EH (cell line): ENCODE measurements at regions not wholly inside any gene's neighbourhood (a gene's known extent, or its start where the extent isn't known, plus 50 kb on each side); places are given as distances from the start of the nearest gene placed in this dataset.
A peak's percentile ranks its signal among the peaks of the same experiment; 100 is the strongest.
"Not testable (repeated sequence)": the region's sequence is repeated elsewhere in the genome, so short reads cannot be mapped to it uniquely, and the experiment has no call there.

Source experiments
- DNase-seq: peaks from one replicate; pipeline ENCODE4 v3.0.0-alpha.2; 2015; ENCODE audit warnings: low read depth

DNA sequence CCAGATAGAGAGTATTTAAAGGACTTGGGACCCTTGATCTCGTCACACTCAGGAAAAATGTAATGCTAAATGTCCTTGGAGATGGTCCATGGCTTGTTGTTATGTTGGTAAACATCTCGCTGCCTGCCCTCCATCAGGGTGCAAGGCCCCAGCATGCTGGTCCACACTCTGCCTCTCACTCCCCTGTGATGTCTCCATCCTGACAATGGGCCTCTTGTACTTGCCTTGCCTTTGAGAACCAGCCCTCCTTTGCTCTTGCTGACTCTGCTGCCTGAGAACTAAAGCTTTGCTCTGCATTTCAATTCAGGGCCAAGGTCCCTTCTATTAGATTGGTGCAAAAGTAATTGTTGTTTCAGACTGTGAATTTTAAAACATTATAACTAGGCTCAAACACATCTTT is 131.0 kb upstream of the LMNTD1 start:
- no peak for DNase-seq

DNA sequence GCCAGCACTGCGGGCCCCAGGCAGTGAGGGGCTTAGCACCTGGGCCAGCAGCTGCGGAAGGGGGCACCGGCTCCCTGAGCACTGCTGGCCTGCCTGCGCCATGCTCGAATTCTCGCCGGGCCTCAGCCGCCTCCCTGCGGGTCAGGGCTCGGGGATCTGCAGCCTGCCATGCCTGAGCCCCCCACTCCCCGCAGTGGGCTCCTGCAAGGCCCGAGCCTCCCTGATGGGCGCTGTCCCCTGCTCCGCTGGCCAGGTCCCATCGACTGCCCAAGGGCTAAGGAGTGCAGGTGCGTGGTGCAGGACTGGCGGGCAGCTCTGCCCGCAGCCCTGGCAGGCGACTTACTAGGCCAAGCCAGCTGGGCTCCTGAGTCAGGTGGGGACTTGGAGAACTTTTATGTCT is 133.3 kb upstream of the LMNTD1 start:
- DNase-seq: no peak

DNA sequence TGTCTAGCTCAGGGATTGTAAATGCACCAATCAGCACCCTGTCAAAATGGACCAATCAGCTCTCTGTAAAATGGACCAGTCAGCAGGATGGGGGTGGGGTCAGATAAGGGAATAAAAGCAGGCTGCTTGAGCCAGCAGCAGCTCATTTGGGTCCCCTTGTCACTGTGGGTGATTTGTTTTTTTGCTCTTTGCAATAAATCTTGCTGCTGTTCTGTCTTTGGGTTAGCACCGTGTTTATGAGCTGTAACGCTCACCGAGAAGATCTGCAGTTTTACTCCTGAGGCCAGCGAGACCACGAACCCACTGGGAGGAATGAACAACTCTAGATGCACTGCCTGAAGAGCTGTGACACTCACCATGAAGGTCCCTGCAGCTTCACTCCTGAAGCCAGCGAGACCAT is 134.1 kb upstream of the LMNTD1 start:
- DNase-seq: no peak

DNA sequence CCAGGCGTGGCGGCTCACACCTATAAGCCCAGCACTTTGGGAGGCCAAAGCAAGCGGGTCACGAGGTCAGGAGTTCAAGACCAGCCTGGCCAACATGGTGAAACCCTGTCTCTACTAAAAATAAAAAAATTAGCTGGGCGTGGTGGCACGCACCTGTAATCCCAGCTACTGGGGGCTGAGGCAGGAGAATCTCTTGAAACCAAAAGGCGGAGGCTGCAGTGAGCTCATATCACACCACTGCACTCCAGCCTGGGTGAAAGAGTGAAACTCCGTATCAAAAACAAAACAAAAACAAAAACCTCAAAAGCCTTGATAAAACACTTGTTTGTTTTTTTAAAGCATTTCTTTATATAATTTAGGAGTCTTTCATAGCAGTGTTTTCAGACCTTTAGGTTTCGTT is 135.8 kb upstream of the LMNTD1 start:
- DNase-seq: not testable (repeated sequence)

DNA sequence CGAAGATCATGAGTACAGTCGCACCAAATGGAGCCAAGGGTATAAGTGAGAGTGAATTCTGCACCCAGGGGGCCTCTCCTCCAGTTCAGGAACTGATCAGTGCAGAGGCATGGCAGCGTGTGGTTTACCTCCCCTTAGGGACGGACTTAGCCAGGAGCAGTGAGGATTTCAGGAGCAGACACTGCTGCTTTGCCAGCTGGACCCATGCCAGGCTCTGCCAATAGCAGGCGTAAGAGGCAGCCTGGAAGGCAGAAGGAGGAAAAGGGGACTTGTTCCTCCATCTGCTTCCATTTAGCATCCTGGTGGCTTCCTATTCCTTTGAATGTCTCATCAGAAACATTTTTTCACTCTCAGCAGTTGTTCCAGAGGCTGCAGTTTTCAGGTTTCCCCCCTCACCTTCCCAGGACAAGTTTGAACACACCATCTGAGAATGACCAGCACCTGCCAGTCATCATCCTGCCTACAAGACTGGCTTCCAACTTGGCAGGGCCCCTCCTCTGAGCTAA is 137.0 kb upstream of the LMNTD1 start:
- DNase-seq: peak; percentile 54

DNA sequence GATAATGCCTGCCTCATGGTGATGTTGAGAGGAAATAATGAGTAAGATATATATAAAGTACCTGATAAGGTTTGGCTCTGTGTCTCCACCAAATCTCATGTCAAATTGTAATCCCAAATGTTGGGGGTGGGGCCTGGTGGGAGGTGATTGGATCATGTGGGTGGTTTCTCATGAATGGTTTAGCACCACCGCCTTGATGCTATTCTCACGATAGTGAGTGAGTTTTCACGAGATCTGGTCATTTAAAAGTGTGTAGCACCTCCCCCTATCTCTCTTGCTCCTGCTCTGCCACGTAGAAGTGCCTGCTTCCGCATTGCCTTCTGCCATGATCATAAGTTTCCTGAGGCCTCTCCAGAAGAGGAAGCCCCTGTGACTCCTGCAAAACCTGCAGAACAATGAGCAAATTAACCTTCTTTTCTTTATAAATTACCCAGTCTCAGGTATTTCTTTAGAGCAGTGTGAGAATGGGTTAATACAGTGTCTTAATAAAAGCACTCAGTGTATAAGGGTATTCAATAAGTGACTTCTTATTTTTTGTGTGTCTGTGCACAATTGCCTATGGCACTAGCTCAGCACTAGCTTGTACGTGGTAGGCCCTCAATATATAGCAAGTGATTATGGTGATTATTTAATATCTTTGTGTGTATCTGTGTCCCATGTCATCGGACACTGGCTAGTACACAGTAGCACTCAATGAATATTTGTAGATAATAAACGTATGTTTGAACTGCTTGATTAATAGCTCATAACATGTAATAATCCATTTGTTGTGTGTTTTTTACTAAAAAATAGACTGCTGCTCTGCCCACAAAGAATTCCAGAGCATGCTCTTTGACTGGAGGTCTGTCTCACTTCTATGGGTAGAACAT is 138.1 kb upstream of the LMNTD1 start:
- DNase-seq: no peak

DNA sequence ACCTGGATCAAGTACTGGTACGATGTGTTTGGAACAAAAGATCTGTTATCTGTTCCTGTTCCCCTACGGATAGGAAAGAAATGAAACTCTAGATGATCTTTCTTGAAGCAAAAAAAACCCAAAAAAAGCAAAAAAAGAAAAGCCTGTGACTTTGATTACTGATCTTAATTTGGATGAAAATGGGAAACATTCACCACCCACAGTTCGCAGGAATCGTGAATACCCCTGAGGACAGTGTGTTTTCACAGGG is 138.7 kb upstream of the LMNTD1 start:
- no peak for DNase-seq

DNA sequence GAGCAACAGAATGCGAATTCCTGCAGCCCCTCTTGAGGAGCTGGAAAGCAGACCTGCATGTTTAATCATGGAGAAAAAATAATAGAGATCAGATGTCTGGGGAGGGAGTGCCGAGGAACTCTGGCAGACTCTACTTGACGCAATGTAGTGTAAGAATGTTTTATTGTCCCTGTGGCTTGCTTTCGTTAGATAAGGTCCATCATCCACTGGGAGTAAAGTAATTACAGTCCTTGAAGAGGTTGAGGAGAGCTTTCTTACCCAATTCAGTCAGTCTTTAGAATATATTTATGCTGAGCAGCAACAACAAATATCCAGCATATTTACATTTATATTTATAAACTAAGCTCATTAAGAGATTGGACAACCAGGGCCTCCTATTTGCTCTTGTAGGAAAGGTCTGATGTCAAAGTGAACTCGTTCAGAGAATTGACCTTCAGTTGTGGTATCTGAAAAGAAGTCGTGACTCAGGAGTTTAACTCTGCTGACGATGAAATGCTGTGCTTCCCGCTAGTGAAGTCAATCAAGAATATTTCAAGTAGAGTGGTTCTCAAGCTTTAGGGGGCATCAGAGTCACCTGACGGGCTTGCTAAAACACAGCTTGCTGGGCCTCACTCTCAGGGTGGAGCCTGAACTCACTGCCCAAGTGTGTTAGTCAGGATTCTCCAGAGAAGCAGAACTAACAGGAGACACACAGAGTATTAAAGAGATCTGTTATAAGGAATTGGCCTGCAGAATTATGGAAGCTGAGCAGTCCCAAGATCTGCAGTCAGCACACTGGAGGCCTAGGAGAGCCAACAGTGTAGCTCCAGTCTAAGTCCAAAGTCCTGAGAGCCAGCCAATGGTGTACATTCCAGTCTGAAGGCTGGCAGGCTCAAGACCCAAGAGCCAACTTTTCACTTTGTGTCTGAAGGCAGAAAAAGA is 139.3 kb upstream of the LMNTD1 start:
- DNase-seq: peak; percentile 77

DNA sequence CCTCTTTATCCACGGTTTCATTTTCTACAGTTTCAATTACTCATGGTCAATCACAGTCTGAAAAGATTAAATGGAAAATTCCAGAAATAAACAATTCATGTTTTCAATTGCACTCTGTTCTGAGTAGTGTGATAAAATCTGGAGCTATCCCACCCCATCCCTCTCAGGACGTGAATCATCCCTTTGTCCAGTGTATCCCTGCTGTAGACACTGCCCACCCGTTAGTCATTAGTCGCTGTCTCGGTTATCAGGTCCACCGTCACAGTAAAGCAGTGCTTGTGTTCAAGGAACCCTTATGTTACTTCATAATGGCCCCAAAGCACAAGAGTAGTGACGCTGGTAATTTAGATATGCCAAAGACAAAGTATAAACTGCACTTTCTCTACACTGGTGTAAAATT is 141.0 kb upstream of the LMNTD1 start:
- DNase-seq: peak; percentile 95

DNA sequence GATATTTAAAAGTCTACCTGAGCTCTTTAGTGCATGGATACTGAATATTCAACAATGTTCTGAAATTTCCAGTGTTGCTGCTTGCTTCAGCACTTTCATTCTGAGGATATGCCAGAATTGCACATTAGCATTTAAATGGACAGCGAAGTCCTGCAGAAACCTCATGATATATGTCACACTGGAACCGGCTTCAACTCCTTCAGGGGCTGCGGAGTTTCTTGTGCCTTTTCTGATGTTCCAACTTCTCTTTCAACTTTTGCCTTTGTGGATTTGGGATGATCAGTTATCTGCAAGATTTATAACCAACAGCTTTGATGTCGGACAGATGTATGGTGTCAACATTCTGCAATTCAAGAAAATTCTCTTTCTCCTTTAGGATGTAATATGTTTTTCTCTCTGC is 142.5 kb upstream of the LMNTD1 start:
- DNase-seq: no peak

DNA sequence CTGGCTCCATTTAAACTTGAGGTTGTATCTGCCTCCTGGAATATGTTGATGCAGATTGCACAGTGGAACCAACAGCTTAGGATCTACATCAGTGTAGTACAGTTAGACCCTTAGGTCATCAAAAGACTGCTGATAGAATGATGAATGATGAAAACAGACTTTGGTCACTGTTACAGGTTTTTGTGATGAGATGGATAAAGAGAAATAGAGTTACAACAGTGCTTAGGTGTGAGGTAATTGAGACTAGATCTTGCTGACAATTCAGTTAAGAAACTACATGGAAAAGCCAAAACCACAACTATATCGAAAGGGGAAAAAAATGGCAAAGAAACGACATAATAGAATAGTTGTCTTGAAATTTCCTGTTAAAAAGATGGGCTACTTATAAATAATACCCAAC is 145.7 kb upstream of the LMNTD1 start:
- no peak for DNase-seq

DNA sequence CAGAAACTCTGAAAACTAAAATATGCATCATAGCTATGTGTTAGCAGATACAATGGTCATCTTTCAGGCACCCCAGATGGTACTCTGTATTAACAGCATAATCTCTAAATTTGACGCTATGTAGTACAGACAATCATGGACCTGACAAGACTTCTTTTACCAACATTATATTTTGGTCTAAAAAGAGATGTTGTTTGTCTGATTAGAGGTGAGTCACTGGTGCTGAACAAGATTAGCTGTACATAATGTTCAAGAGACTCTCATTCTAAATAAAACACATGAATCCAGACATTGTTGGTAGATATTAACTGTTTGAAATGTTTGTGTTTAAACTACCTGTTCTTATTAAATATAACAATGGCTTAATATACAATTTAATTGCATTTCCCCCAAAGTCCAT is 146.4 kb upstream of the LMNTD1 start:
- DNase-seq: no peak

DNA sequence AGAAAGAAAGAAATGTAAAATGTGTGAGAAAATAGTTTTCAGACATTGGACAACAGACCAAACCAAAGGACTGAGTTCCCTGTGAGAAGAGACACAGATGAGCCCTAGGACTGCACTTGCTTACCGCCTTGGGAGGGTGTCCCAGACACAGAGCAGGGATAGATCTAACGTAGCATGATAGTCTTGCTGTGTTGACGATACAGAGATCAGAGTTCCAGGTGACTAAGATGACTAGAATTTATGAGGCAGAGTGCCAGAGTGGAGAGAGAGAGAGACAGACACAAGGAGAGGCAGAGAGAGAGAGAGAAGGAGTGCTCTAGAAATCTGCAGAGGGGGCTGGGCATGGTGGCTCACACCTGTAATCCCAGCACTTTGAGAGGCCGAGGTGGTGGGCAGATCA is 148.2 kb upstream of the LMNTD1 start:
- peak; percentile 75 for DNase-seq

DNA sequence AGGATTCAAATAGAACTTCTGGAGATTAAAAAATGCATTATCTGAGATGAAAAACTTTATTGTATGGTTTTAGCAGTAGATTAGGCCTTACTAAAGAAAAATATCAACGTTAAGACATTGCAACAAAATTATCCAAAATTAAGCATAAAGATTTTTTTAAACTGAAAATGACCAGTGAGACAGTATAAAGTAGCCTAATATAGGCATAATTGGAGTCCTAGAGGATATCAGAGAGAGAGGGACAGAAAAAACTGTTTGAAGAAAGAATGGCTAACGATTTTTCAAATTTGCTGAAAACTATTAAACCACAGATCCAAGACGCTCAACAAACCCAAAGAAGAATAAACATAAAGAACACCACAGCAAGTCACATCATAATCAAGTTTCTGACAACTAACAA is 149.5 kb upstream of the LMNTD1 start:
- DNase-seq: no peak

DNA sequence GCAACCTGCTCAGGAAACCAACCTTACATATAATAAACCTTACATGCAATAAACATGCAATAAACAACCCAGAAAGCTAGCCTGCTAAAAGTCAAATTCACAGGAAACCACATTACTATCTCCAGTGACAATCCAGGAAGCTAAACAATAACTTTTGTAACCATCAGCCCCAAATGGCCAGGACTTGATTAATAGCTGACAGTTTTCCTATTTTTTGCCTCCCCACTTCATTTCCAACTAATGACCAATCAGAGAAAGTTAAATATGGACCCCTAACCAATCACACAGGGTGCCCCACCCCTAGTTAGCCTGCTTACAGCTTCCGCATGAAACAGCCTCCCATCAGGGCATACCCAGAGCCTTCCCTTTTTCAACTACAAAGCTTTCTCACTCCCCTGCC is 152.2 kb upstream of the LMNTD1 start:
- no peak for DNase-seq

DNA sequence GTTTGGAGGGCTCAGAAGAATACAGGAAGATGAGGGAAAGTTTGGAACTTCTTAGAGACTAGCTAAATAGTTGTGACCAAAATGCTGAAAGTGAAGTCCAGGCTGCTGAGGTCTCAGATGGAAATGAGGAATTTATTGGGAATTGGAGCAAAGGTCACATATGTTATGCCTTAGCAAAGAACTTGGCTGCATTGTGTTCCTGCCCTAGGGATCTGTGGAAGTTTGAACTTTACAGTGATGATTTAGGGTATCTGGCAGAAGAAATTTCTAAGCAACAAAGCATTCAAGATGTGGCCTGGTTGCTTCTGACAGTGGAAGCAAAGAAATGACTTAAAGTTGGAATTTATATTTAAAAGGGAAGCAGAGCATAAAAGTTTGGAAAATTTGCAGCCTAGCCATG is 153.6 kb upstream of the LMNTD1 start:
- DNase-seq: peak; percentile 78

DNA sequence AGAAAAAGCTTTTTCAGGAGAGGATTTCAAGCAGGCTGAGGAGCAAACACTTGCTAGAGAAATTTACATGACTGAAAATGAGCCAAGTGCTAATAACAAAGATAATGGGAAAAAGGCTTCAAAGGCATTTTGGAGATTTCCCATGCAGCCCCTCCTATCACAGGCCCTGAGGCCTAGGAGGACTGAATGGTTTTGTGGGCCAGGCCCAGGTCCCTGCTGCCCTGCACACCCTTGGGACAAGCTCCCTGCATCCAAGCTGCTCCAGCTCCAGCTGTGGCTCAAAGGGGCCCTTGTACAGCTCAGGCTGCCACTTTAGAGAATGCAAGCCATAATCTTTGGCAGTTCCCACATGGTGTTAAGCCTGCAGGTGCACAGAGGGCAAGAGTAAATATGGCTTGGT is 154.0 kb upstream of the LMNTD1 start:
- no peak for DNase-seq

DNA sequence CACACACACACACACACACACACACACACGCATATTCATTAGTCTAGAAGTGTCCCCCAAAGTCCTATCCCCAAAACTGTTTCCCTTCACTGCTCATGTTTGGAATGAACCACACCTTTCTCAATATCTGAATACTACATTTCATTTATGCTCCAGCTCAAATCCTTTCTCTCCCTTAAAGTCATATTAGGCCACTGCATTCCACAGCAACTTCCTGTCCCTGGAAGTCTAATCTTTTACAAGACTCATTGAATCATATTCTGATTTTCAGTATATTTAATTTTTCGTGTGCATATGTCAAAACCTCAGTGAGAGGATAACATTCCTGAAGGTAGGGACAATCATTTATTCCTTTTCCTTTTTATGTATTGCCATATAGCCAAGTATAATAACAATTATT is 155.6 kb upstream of the LMNTD1 start:
- DNase-seq: peak; percentile 32

DNA sequence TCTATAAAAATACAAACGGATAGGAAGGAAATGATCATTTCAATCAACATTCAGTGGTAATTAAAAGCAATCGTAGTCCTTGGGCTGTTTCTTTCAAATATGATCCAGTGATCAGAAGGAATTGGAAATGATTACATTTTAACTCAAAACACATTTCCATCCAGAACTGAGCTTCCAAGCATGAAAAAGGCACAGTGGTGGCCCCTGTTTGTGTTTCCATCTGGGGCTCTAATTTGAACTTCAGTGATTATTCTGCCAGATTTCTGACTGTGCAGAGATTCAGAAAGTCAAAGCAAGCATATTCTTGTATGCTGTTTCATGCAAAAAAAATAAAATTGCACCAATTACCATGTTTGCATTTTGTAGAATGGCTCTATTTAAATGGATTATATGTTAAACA is 157.0 kb upstream of the LMNTD1 start:
- no peak for DNase-seq

DNA sequence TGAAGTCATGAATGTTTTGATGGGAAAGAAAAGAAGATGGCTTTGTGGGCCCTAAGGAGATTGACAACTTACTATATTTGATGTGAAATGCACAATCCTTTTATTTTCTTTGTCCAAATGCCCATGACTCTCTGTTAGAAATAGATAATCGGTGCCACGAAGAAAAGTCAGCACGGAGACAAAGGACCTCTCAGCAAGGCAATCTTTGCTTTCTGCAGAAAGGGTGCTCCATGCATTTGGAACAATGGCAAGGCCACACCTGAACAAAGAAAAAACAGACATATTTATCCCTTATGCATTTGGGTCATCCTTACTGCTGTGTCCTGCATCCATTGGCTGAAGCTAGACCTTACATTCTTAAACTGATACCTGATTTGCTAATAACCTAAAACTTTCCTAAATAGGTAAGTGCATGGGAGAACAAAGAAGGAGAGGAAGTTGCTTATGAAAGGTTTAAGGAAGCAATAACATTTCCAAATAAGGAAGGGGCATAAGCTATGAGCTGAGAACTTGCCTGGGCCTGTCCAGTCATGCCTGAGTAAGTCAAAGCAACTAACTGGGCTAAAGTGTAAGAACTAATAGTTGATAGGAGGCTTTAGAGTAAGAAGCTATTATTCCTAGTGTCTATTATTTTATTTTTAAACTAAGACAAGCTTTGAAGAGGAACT is 158.0 kb upstream of the LMNTD1 start:
- peak; percentile 33 for DNase-seq

DNA sequence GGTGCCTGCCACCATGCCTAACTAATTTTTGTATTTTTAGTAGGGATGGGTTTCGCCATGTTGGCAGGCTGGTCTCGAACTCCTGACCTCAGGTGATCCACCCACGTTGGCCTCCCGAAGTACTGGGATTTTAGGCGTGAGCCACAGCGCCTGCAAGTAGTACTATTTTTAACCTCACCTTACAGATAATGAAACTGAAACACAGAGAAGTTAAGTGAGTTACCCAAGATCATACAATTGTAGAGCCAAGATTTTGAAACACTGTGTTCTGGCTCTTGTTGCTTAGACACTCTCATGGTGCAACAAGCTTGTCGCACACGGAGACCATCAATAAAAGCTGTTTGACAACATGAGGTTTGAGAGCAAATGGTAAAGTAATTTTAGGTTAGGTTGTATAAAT is 159.1 kb upstream of the LMNTD1 start:
- no peak for DNase-seq

DNA sequence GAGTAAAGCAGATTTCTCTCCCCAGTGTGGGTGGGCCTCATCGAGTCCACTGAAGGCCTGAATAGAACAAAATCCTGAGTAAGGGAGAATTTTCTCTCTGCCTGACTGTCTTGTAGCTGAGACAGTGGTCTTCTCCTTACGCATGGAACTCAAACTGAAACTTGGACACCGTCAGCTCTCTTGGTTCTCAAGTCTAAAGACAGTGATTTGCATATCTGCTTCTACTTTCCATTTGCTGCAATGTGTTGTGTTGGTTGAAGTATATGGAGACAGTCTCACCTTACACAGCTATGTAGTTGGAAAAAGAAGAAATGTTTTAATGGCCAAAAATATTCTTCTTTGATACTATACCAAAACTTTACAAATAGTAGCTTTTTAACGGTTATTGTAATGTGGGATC is 160.2 kb upstream of the LMNTD1 start:
- no peak for DNase-seq
